GM21576 (cell line): ENCODE measurements at regions not wholly inside any gene's neighbourhood (a gene's known extent, or its start where the extent isn't known, plus 50 kb on each side); places are given as distances from the start of the nearest gene placed in this dataset.

Experiments used
- ATAC-seq: cut with Tn5 transposase; IDR thresholded peaks from one replicate; pipeline ENCODE4 v1.9.1; 2021; ENCODE audit warnings: mild to moderate bottlenecking, moderate library complexity; ENCODE audit not compliant: unreplicated experiment

- ATAC-seq, result no peak
Observed at GRCh38 chr14:98543074-98543473, 728.9 kb downstream of the BCL11B start.

- no peak for ATAC-seq
Observed at GRCh38 chr14:98544174-98544573, 727.8 kb downstream of the BCL11B start.

GRCh38 chr14:98545181-98545580 is 726.8 kb downstream of the BCL11B start:
- ATAC-seq, result no peak

GRCh38 chr14:98548071-98548686 is 723.8 kb downstream of the BCL11B start:
- ATAC-seq, result no peak

GRCh38 chr14:98551028-98551427 is 721.0 kb downstream of the BCL11B start:
- ATAC-seq, result no peak

GRCh38 chr14:98555440-98555839 is 716.6 kb downstream of the BCL11B start:
- no peak for ATAC-seq

- no peak for ATAC-seq
Observed at GRCh38 chr14:98564006-98564405, 708.0 kb downstream of the BCL11B start.

- no peak for ATAC-seq
Observed at GRCh38 chr14:98564541-98564940, 707.5 kb downstream of the BCL11B start.

- ATAC-seq, result no peak
Observed at GRCh38 chr14:98571104-98571503, 700.9 kb downstream of the BCL11B start.

GRCh38 chr14:98573082-98573481 is 698.9 kb downstream of the BCL11B start:
- ATAC-seq, result no peak

GRCh38 chr14:98576463-98576862 is 695.5 kb downstream of the BCL11B start:
- ATAC-seq, result no peak

- no peak for ATAC-seq
Observed at GRCh38 chr14:98578204-98578603, 693.8 kb downstream of the BCL11B start.

GRCh38 chr14:98579140-98579539 is 692.9 kb downstream of the BCL11B start:
- ATAC-seq, result no peak

- ATAC-seq, result no peak
Observed at GRCh38 chr14:98580131-98580678, 691.8 kb downstream of the BCL11B start.

- ATAC-seq, result no peak
Observed at GRCh38 chr14:98582276-98582675, 689.7 kb downstream of the BCL11B start.

- no peak for ATAC-seq
Observed at GRCh38 chr14:98591161-98591560, 680.8 kb downstream of the BCL11B start.

- ATAC-seq, result no peak
Observed at GRCh38 chr14:98592611-98593170, 679.3 kb downstream of the BCL11B start.

GRCh38 chr14:98593361-98593761 is 678.6 kb downstream of the BCL11B start:
- ATAC-seq, result no peak

- no peak for ATAC-seq
Observed at GRCh38 chr14:98594156-98594555, 677.8 kb downstream of the BCL11B start.

GRCh38 chr14:98598576-98598975 is 673.4 kb downstream of the BCL11B start:
- ATAC-seq, result no peak

GRCh38 chr14:98599082-98599481 is 672.9 kb downstream of the BCL11B start:
- no peak for ATAC-seq

- no peak for ATAC-seq
Observed at GRCh38 chr14:98602983-98603382, 669.0 kb downstream of the BCL11B start.

GRCh38 chr14:98605043-98605442 is 667.0 kb downstream of the BCL11B start:
- ATAC-seq, result no peak
